Amniotic stem cell (primary cell): ENCODE measurements at regions not wholly inside any gene's neighbourhood (a gene's known extent, or its start where the extent isn't known, plus 50 kb on each side); places are given as distances from the start of the nearest gene placed in this dataset.

Experiments
- DNase-seq: peaks from one replicate; lab custom pipeline; 2025; lab: John Stamatoyannopoulos, UW

- DNase-seq, result no peak
Observed at GRCh38 chr6:170160628-170161611, 130.0 kb downstream of the DLL1 start.

- no peak for DNase-seq
Observed at GRCh38 chr6:170160031-170160627, 130.7 kb downstream of the DLL1 start.

GRCh38 chr6:170159022-170159965, 131.6 kb downstream of the DLL1 start:
- DNase-seq, result no peak

- no peak for DNase-seq
Observed at GRCh38 chr6:170158296-170159021, 132.4 kb downstream of the DLL1 start.

GRCh38 chr6:170157567-170158218, 133.2 kb downstream of the DLL1 start:
- no peak for DNase-seq

- no peak for DNase-seq
Observed at GRCh38 chr6:170156448-170157375, 134.2 kb downstream of the DLL1 start.

- no peak for DNase-seq
Observed at GRCh38 chr6:170155464-170156196, 135.2 kb downstream of the DLL1 start.

- DNase-seq, result no peak
Observed at GRCh38 chr6:170153436-170154319, 137.2 kb downstream of the DLL1 start.

- DNase-seq, result no peak
Observed at GRCh38 chr6:170152989-170153388, 137.9 kb downstream of the DLL1 start.

- DNase-seq, result no peak
Observed at GRCh38 chr6:170152124-170152926, 138.6 kb downstream of the DLL1 start.

- no peak for DNase-seq
Observed at GRCh38 chr6:170151804-170152123, 139.1 kb downstream of the DLL1 start.

- no peak for DNase-seq
Observed at GRCh38 chr6:170151321-170151771, 139.5 kb downstream of the DLL1 start.

- DNase-seq, result no peak
Observed at GRCh38 chr6:170150590-170150945, 140.3 kb downstream of the DLL1 start.

GRCh38 chr6:170149681-170150589, 140.9 kb downstream of the DLL1 start:
- no peak for DNase-seq

- DNase-seq, result no peak
Observed at GRCh38 chr6:170148709-170149470, 142.0 kb downstream of the DLL1 start.
